Lower leg skin (tissue), 3 donors: ENCODE measurements at regions not wholly inside any gene's neighbourhood (a gene's known extent, or its start where the extent isn't known, plus 50 kb on each side); places are given as distances from the start of the nearest gene placed in this dataset.

Experiments
- CTCF ChIP-seq, 3 donors: fragments of 450-650 bp; IDR thresholded peaks; one replicate each; pipeline ENCODE4 v1.5.1; 2016; ENCODE audit warnings: antibody characterized with exemption in 3 of 3, mild to moderate bottlenecking in 3 of 3, moderate library complexity in 2 of 3
- POLR2A ChIP-seq, 2 donors: fragments of 450-650 bp; IDR thresholded peaks; one replicate each; pipeline ENCODE4 v1.6.1; 2016 to 2017; ENCODE audit warnings: antibody characterized with exemption in 2 of 2, mild to moderate bottlenecking in 1 of 2, moderate library complexity in 1 of 2

- TF ChIP-seq POLR2A (IDR thresholded peaks at IDR 0.05) (no peak), CTCF (IDR thresholded peaks at IDR 0.05) (no peak)
Observed at GRCh38 chr7:120138497-120138896, 134.5 kb upstream of the KCND2 start.
